ENCODE measurements at regions not wholly inside any gene's neighbourhood (a gene's known extent, or its start where the extent isn't known, plus 50 kb on each side); places are given as distances from the start of the nearest gene placed in this dataset.

DNA sequence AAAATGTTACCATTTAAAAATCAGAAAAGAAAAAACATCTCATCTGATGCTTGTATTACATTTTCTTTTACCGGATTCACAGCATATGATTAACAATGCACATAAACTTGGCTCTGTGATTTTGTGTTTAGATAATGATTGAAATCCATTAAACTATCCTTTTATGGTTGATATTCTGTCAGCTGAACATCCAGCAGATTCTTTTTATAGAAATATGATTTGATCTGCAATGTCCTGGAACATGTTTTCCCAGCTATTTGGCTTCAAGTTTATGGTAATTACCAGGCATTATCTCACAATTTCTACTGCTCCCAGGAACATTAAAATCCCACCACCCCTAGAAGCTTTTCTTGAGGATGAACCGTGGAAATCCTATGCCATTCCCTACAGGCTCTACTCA, 205.7 kb upstream of the TET2 start:
- CTCF ChIA-PET, result interaction anchor here (0.7 to 1.1 kb wide), 2 partner anchors 10 to 580 kb away, joined by 3 read pairs; no protein-coding TSS in a partner anchor

GRCh38 chr4:104941661-104942062, 205.0 kb upstream of the TET2 start:
- ChIA-PET POLR2A (no interaction called here), CTCF (interaction anchor here (0.7 to 1.1 kb wide), 2 partner anchors 11 to 579 kb away, joined by 3 read pairs; no protein-coding TSS in a partner anchor)
- TF ChIP-seq, protein P1, sequence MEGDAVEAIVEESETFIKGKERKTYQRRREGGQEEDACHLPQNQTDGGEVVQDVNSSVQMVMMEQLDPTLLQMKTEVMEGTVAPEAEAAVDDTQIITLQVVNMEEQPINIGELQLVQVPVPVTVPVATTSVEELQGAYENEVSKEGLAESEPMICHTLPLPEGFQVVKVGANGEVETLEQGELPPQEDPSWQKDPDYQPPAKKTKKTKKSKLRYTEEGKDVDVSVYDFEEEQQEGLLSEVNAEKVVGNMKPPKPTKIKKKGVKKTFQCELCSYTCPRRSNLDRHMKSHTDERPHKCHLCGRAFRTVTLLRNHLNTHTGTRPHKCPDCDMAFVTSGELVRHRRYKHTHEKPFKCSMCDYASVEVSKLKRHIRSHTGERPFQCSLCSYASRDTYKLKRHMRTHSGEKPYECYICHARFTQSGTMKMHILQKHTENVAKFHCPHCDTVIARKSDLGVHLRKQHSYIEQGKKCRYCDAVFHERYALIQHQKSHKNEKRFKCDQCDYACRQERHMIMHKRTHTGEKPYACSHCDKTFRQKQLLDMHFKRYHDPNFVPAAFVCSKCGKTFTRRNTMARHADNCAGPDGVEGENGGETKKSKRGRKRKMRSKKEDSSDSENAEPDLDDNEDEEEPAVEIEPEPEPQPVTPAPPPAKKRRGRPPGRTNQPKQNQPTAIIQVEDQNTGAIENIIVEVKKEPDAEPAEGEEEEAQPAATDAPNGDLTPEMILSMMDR (IDR thresholded peaks at IDR 0.05), result no peak
- TF ChIP-seq EZH2 (IDR thresholded peaks at IDR 0.05; ENCODE audit: borderline replicate concordance, insufficient read depth, low read depth, low read length, poor library complexity, severe bottlenecking), result no peak
- Mint-ChIP-seq H3K4me1 (no peaks in the 10 kb centered on the region), H3K4me3 (no peak overlapping the region), H3K9me3 (ENCODE audit: insufficient read depth) (no peaks in the 10 kb centered on the region), H3K27ac (no peak overlapping the region), H3K27me3 (no peaks in the 10 kb centered on the region)
- Histone ChIP-seq H3K79me2 (ENCODE audit: control insufficient read depth, insufficient read depth, low read length) (no peaks in the 10 kb centered on the region), H3K36me3 (replicated peaks in 1 of 2; ENCODE audit: control extremely low read depth in 1 of 2, control insufficient read depth in 1 of 2, extremely low read depth in 1 of 2, insufficient read depth in 2 of 2, low read length in 1 of 2) (no peaks in the 10 kb centered on the region), H3K4me2 (replicated peaks; ENCODE audit: low read depth, low read length, poor library complexity, severe bottlenecking) (no peak overlapping the region), H3K9me3 (ENCODE audit: control extremely low read depth in 1 of 3, control insufficient read depth in 2 of 3, insufficient read depth in 1 of 3, low read length in 2 of 3) (peaks cover 0 to 1% (median 0%) of the 10 kb centered on the region in 3 donors), H3K4me1 (ENCODE audit: control insufficient read depth in 2 of 2, insufficient read depth in 2 of 2, low read length in 2 of 2) (no peaks in the 10 kb centered on the region), H4K20me1 (ENCODE audit: control insufficient read depth, insufficient read depth, low read length, poor library complexity, severe bottlenecking) (no peaks in the 10 kb centered on the region), H3K27ac (ENCODE audit: low read length in 2 of 2) (no peak overlapping the region), H3K4me3 (ENCODE audit: control extremely low read depth in 1 of 5, extremely low read depth in 1 of 5, insufficient read depth in 1 of 5, low read depth in 2 of 5, low read length in 4 of 5) (no peak overlapping the region), H2AFZ (ENCODE audit: insufficient read depth, low read depth, low read length, poor library complexity, severe bottlenecking) (no peak overlapping the region), H3K27me3 (replicated peaks in 1 of 4; ENCODE audit: control extremely low read depth in 1 of 4, control insufficient read depth in 3 of 4, insufficient read depth in 4 of 4, low read length in 3 of 4) (no peaks in the 10 kb centered on the region), H3K9ac (ENCODE audit: low read length) (no peak overlapping the region)
- DNase-seq (no peak), ATAC-seq (ENCODE audit: low read depth) (no peak)
- WGBS (ENCODE audit: insufficient coverage), result no CpG with 5 or more reads among the region's 1 CpG
- intact Hi-C loops (cut with micrococcal nuclease), result no loop called here

More for the DNA sequence above, 205.7 kb upstream of the TET2 start:
- no peaks in the 10 kb centered on the region for H3K36me3 ChIP-seq (replicated peaks in 1 of 2; ENCODE audit: control extremely low read depth in 1 of 2, control insufficient read depth in 1 of 2, extremely low read depth in 1 of 2, insufficient read depth in 2 of 2, low read length in 1 of 2)
- no CpG with 5 or more reads among the region's 2 CpGs for WGBS (ENCODE audit: insufficient coverage)
- no peak overlapping the region for H3K9ac ChIP-seq (ENCODE audit: low read length)
- no peak overlapping the region for H3K4me2 ChIP-seq (replicated peaks; ENCODE audit: low read depth, low read length, poor library complexity, severe bottlenecking)
- no peak overlapping the region for H2AFZ ChIP-seq (ENCODE audit: insufficient read depth, low read depth, low read length, poor library complexity, severe bottlenecking)
- intact Hi-C loops (cut with micrococcal nuclease), result no loop called here
- DNase-seq, result no peak
- no peak overlapping the region for H3K4me3 ChIP-seq (ENCODE audit: control extremely low read depth in 1 of 5, extremely low read depth in 1 of 5, insufficient read depth in 1 of 5, low read depth in 2 of 5, low read length in 4 of 5)
- H3K4me1 ChIP-seq (ENCODE audit: control insufficient read depth in 2 of 2, insufficient read depth in 2 of 2, low read length in 2 of 2), result no peaks in the 10 kb centered on the region
- Mint-ChIP-seq H3K27me3 (no peaks in the 10 kb centered on the region), H3K4me3 (no peak overlapping the region), H3K9me3 (ENCODE audit: insufficient read depth) (no peaks in the 10 kb centered on the region), H3K4me1 (no peaks in the 10 kb centered on the region), H3K27ac (no peak overlapping the region)
- no peak overlapping the region for H3K27ac ChIP-seq (ENCODE audit: low read length in 2 of 2)
- no peaks in the 10 kb centered on the region for H3K79me2 ChIP-seq (ENCODE audit: control insufficient read depth, insufficient read depth, low read length)
- no peaks in the 10 kb centered on the region for H3K27me3 ChIP-seq (replicated peaks in 1 of 4; ENCODE audit: control extremely low read depth in 1 of 4, control insufficient read depth in 3 of 4, insufficient read depth in 4 of 4, low read length in 3 of 4)
- POLR2A ChIA-PET, result no interaction called here
- H3K9me3 ChIP-seq (ENCODE audit: control extremely low read depth in 1 of 3, control insufficient read depth in 2 of 3, insufficient read depth in 1 of 3, low read length in 2 of 3), result peaks cover 0 to 1% (median 0%) of the 10 kb centered on the region in 3 donors
- TF ChIP-seq, protein P1 (IDR thresholded peaks at IDR 0.05), result no peak
- no peak for TF ChIP-seq EZH2 (IDR thresholded peaks at IDR 0.05; ENCODE audit: borderline replicate concordance, insufficient read depth, low read depth, low read length, poor library complexity, severe bottlenecking)
- ATAC-seq (ENCODE audit: low read depth), result no peak
- H4K20me1 ChIP-seq (ENCODE audit: control insufficient read depth, insufficient read depth, low read length, poor library complexity, severe bottlenecking), result no peaks in the 10 kb centered on the region
